Right lobe of liver (tissue), 4 donors: ENCODE measurements at regions not wholly inside any gene's neighbourhood (a gene's known extent, or its start where the extent isn't known, plus 50 kb on each side); places are given as distances from the start of the nearest gene placed in this dataset.

Experiments used
- CTCF ChIP-seq, 4 donors: fragments of 200-600 bp in 3 of 4; fragments of 450-650 bp in 1 of 4; IDR thresholded peaks; one replicate each; pipeline versions ENCODE4 v1.5.1 to v1.8.0; 2016 to 2022; ENCODE audit warnings: antibody characterized with exemption in 4 of 4, mild to moderate bottlenecking in 2 of 4
- POLR2A ChIP-seq: fragments of 450-650 bp; IDR thresholded peaks from one replicate; pipeline ENCODE4 v1.6.1; 2017; ENCODE audit warnings: antibody characterized with exemption, mild to moderate bottlenecking
- donor health status: DM: no; HTN: no; CAD: no.
- donor health status: DM: no; HTN: no; CAD: no.
- donor health status: DM: no; HTN: yes; CAD: no.

GRCh38 chr20:6703656-6704055 is 63.8 kb upstream of the BMP2 start:
- TF ChIP-seq CTCF (IDR thresholded peaks at IDR 0.05) (no peak), POLR2A (no peak)
